Epithelial cell of prostate (primary cell): ENCODE measurements at regions not wholly inside any gene's neighbourhood (a gene's known extent, or its start where the extent isn't known, plus 50 kb on each side); places are given as distances from the start of the nearest gene placed in this dataset.

Experiments used
- DNase-seq: peaks from one replicate; pipeline ENCODE4 v3.0.0-alpha.2; 2011; ENCODE audit warnings: low read depth, low spot score
- H3K27ac ChIP-seq: fragments of 450-650 bp; 2 replicates; pipeline ENCODE4 v1.5.1; 2017; ENCODE audit warnings: mild to moderate bottlenecking

DNA sequence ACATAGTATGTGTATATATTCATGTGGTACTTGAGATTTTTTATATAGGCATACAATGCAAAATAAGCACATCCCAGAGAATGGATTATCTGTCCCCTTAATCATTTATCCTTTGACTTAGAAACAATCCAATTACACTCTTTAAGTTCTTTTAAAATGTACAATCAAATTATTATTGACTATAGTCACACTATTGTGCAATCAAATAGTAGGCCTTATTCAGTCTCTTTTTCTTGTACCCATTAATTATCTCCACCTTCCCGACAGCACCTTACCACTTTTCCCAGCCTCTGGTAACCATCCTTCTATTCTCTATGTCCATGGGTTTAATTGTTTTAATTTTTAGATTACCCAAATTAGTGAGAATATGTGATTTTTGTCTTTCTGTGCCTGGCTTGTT is 914.1 kb downstream of the CCDC85A start:
- H3K27ac ChIP-seq = no peak overlapping the region
- DNase-seq = no peak

DNA sequence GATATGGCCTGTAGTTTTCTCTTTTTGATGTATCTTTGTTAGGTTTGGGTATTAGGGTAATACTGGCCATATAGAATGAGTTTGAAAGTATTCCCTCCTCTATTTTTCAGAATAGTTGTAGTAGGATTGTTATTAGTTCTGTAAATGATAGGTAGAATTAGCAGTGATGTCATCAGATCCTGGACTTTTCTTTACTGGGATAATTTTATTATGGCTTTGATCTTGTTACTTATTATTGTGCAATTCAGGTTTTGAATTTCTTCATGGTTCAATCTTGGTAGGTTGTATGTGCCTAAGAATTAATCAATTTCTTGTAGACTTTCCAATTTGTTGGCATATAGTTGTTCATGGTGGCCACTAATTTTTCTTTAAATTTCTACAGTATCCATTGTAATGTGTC is 916.6 kb downstream of the CCDC85A start:
- no peak for DNase-seq
- no peak overlapping the region for H3K27ac ChIP-seq

DNA sequence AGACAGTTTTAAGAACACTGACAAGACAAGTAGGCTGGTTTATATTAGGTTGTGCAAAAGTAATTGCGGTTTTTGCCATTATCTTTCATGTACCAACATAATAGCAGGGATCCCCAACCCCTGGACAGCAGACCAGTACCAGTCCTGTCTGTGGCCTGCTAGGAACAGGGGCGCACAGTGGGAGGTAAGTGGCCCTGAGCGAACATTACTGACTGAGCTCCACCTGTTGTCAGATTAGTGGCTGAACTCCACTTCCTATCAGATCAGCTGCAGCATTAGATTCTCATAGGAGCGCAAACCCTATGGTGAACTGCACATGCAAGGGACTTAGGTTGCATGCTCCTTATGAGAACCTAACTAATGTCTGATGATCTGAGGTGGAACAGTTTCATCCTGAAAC is 921.9 kb downstream of the CCDC85A start:
- DNase-seq = no peak
- H3K27ac ChIP-seq = no peak overlapping the region

DNA sequence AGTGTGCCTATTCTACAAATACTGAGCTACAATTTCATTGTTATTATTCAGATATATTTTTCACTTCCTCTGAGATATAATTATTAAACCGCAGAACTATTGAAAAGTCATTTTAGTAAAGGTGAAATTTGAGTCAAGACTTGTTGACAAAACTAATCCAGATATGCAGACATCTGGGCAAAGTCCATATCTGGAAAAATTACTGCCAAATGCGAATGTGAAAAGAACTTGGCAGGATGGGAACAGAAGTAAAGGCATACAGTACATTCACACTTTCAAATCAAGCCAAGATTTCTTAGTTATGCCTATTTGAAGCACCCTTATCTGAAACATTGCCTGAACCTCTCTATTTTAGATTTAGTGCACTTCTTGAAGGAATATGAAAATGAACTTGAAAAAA is 923.6 kb downstream of the CCDC85A start:
- DNase-seq = no peak
- H3K27ac ChIP-seq = no peak overlapping the region

DNA sequence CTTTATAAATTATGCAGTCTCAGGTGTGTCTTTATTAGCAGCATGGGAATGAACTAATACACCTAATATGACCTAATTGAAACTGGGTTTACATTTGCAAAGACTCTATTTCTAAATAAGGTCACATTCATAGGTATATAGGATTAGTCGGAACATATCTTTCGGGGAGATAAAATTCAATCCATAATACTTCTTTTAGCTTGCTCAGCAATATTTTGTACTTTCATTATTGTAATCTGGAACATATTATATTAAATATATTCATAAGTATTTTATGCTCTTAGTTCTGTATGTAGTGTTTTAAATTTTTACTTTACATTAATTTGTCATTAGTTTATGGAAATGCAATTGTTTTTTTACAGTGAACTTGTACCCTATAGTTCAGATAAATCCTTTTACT is 927.7 kb downstream of the CCDC85A start:
- DNase-seq = no peak
- H3K27ac ChIP-seq = no peak overlapping the region

DNA sequence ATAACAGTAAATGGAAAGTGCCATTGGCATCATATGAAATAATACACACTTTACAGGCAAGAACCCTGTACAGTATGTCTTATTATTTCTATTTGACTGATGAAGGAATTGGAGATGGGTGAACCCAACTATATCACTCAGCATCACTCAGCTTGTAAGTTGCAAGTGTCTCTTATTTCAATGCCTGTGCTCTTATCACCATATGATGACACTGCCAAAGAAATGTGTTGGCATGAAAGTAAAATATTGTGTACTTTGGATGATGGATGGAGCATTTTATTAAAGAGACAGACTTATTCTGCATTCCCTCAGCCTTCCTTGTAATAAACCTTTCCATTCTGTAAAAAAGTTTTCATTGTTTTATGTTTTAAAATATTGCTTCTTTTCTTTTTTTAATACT is 927.5 kb upstream of the VRK2 start:
- H3K27ac ChIP-seq = no peak overlapping the region
- no peak for DNase-seq

DNA sequence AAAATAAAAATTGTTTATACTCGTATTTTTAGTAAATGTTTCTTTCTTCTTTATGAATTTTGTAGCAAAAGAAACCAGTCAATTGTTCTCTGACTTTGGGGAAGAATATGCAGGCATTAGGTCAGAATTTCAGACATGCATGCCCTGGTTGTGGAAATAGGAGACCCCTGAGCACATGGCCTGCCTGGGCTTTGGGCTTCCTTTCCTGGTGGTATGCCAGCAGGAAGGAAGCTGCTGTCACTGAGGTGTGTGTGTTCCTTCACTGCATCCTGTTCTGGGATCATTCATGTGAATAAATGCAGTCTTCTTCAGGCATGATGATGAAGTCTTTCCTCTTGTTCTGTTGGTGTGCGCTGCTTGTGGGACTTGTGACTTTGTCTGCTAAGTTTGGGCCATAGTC is 920.2 kb upstream of the VRK2 start:
- no peak for DNase-seq
- no peak overlapping the region for H3K27ac ChIP-seq

DNA sequence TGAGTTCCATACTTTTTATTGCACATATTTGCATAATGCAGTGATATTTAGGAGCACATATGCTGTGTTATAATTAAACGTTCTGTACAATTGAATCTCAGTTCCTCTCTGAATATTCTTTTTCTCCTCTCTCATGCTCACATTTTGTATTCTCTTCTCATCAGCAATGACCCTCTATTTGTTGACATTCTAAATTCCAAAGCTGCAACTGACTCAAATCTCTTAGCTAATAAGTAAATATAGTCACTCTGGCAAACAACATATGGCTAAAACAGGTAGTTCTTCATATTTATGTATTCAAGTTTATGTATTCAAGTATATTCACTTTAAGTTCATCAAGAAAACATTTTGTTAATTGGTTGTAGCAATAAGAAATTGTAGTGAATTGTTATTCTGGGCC is 907.4 kb upstream of the VRK2 start:
- no peak for DNase-seq
- H3K27ac ChIP-seq = no peak overlapping the region

DNA sequence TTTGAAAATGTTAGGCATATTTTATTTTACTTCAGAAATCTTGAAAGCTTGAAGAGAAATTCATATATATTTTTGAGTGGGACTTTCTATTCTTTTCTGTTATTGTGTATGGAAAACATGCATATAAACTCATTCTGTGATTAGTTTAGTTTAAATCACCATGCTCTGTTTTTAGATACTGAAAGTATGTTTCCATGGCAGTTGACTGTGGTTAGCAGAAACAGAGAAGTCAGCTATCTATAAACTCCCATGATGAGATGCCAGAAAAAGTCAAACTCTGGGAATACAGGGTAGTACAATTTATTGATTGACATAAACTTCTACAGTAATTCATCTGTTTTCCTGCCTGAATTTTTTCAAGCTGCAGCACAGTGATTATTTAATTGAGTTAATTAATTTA is 905.3 kb upstream of the VRK2 start:
- DNase-seq = no peak
- no peak overlapping the region for H3K27ac ChIP-seq

DNA sequence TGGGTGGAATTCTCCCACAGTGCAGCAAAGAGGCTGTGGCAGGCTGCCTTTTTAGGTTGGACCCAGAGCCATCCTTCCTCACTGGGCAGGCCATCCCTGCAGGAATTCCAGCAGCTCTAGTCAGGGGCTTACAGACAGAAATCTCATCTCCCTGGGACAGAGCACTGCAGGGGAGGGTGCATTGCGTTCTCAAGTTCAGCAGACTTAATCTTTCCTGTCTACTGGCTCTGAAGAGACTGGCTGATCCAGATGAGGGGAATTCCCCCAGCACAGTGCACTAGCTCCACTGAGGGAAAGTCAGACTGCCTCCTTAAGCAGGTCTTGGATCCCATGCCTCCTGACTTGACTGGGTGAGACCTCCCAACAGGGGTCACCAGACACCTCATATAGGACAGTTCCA is 899.7 kb upstream of the VRK2 start:
- DNase-seq = no peak
- H3K27ac ChIP-seq = no peak overlapping the region

DNA sequence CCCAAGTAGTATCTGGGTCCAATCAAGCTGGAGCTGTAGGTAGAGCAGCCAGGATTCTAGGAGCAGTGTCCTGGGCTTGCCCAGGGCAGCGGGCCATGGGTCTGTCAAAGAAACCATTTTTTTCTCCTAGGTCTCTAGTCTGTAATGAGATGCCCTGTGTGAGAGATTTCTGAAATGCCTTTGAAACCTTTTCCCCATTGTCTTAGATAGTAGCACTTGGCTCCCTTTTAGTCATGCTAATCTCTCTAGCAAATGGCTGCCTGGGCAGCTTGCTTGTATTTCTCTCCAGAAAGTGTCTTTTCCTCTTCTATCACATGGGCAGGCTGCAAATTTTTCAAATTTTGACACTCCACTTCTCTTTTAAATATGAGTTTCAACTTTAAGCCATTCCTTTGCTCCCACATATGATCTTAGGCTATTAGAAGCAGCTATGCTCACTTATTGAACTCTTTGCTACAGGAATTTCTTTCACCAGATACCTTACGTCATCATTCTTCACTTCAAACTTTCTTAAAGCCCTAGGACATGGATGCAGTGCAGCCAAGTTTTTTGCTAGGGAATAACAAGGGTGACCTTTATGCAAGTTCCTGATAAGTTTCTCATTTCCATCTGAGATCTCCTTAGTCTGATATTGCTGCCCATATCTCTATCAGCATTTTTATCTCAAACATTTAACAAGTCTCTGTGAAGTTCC is 890.2 kb upstream of the VRK2 start:
- DNase-seq = no peak
- no peak overlapping the region for H3K27ac ChIP-seq

DNA sequence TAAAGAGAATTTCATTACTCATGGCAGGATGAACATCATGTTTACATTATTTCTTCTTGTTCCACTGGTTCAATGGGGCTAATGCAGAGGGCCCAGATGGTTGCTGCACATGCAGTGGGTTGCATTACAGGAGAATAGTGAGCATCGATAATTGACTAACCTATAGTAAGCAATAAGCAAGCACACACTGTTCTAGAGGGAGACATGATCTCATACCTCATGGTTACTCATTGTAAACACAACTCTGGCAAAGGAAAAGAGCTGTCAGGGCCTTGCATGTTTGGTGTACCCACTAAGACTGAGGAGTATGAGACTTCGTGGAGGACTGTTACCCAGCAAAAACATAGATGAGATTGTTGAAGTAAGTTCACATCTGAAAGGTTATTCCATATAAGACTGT is 885.6 kb upstream of the VRK2 start:
- DNase-seq = no peak
- no peak overlapping the region for H3K27ac ChIP-seq

DNA sequence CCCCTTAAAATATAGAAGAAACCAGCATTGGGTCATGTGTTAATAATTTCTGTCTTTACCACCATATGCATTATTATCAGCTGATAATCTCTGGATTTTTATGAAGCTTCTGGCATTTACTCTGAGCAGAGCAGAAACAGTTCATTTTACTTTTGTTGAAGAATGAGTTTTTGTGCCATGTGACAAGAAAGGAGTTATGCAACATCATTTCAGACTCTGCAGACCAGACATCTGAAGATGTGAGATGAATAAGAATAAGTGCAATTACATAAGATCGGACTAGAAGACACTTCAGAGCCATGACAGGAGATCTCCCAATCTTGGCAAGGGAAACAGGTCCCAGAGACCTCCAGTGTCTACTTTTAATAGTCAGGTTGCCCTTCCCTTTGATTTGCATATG is 869.4 kb upstream of the VRK2 start:
- no peak for DNase-seq
- H3K27ac ChIP-seq = no peak overlapping the region

DNA sequence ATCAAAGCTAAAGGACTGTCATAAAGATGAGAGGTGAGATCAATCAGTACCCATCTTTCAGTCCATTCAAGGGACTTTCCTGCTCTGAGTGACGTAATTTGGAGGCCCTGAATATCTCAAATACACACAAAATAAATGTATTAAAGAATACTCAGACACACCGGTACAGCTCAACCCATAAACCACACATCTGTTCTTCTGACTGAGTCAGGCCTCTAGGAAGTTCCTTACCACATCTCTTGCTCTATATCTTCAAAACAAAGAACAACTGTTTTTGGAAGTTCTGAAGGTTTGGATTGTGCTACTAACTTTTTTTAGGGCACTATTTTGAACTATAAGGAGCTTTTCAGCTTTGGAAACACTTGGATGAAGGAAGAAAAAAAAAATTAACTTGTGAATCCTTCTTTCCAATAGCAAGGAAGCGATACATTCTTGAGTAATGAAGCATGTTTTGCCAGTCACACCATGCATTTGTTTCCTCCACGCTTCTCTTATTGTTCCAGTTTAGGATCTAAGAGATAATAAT is 866.5 kb upstream of the VRK2 start:
- peak overlapping the region; percentile 87 for H3K27ac ChIP-seq
- no peak for DNase-seq

DNA sequence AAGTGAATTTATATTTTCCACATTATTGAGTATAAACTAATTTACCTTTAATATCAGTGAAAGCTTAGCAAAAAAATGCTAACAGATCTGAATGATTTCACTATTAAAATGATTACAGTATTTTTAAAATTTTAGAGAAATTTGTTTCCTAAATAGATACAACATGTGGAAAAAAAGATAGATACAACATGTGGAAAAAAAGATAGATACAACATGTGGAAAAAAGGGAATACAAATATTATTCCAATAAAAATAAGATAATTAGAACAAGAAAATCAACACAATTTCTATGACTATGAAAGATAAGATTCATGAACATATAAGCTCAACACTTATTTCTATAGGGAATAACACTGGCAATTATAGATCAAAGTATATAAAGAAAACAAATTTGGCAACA is 865.9 kb upstream of the VRK2 start:
- H3K27ac ChIP-seq = peak overlapping the region; percentile 87
- DNase-seq = no peak

DNA sequence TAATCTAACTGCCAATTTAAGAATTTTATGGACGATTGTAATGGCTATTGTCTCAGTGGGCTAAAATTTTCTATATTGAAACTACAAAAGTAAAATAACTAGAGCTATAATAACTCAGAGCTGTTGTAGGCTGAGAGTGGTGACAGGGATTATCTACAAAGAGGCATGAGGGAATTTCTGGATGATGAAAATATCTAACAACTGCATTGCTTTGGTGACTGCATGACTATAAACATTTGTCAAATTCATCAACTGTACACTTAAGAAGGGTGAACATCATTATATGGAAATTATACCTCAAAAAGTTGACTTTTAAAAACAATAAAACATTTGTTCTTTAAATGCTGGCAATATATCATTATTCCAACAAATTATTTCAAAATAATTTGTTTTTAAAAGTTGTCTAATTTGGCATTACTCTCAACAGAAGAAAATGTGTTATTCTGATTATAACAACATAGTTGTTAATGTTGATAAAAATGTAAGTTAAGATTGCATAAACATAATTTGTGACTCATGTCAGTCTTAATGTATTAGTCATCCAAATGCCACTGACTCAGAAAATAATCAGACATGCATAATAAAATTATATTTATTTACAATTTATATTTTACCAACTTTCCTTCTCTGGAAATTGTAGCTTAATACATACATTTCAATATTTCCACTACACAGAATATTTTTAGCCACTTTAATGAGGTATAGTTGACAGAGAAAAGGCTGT is 865.1 kb upstream of the VRK2 start:
- H3K27ac ChIP-seq = peak overlapping the region; percentile 87
- no peak for DNase-seq

DNA sequence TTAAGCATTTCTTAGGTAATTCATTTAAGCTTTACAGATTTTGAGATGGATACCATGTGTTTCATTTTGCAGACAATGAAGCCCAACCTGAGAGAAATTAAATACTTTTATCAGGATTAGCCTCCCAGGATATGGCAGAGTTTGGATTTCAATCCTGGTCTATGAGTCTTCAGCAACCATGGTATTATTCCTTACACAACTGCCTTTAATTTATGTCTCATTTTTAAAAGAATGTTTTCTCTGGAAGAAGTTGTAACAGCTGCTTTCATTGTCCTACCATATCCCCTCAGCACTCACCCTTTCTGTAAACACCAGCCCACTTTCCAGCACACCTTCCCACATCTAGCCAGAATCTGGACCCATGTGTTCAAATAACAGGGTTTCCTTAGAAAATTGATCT is 863.7 kb upstream of the VRK2 start:
- no peak for DNase-seq
- H3K27ac ChIP-seq = no peak overlapping the region

DNA sequence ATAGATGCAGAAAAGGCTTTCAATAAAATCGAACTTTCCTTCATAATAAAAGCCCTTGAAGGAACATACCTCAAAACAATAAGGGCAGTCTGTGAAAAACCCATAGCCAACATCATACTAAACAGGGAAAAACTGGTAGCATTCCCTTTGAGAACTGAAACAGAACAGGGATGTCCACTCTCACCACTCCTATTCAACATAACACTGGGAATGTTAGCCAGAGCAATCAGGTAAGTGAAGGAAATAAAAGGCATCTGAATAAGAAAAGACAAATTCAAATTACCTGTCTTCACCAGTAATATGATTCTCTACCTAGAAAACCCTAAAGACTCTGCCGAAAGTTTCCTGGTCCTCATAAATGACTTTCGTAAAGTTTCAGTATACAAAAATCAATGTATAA is 861.0 kb upstream of the VRK2 start:
- no peak overlapping the region for H3K27ac ChIP-seq
- DNase-seq = no peak

DNA sequence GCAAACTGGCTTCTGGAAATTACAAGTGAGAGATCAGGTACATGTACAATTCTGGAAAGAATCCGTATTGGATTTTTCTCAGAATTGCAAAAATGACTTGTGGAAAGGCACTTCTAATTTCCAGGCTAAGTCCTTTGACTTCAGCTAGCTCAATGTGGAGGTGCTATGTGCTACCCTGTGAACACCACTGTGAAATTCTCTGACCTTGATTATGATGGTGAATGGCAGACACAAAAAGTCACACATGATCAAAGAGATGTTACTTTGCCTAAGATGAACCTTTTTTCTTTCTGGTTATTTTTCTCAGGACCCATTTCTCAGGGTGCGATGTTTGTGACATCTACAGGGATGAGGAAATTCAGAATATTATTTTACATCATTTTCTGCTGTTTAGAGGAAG is 856.6 kb upstream of the VRK2 start:
- no peak for DNase-seq
- H3K27ac ChIP-seq = no peak overlapping the region

DNA sequence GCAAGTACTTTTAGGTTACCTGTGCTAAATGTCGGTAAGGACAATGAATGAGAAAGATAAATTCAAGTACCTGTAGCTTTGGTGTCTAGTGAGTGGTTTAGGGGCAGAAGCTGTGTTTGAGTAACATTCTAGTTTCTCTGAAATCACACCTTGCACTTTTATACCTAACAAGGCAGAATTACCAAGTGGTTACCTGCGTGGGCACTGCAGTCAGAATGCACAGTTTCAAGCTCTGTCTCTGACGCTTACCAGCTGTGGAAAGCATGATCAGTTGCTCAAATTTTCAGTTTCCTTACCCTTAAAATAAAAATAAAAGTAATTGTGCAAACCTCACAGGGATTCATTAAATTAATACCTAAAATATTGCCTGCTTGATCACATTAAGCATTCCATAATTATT is 846.9 kb upstream of the VRK2 start:
- no peak for DNase-seq
- no peak overlapping the region for H3K27ac ChIP-seq

DNA sequence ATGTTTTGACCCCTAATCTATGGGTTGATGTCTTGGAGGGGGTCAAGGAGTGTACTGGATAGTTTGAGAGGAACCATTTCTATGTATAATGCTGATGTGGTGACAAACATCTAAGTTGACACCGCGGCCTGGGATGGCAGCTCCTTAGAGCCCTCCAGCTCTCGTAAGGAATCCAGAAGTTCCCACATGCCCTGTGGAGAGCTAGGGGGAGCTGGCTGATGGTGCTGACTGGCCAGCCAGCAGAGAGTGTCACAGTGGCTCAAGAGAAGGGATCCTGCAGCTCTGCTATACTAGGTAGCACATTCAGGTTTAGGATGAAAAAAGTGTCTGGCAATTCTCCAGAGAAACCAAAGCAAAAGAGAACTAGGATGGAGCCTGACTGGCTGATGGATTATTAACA is 842.2 kb upstream of the VRK2 start:
- DNase-seq = no peak
- no peak overlapping the region for H3K27ac ChIP-seq

DNA sequence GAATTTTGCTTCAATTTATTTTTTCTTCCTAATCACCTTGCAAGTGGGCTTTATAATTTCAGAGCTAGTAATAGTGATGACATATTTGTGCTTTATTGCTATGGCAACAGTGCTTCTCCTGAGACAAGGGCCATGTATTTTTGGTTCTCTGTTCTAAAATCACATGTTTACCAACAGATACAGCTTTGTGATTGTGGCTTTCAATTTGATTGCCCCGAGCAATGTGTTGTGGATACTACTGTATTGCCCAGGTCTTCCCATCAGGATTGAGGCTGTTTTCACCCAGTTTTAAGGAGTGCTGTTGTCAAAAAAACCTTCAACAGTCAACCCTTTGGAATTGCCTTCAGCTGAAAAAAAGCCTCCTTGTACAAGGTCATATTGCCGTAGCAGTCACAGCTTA is 841.4 kb upstream of the VRK2 start:
- no peak overlapping the region for H3K27ac ChIP-seq
- no peak for DNase-seq
